GM12878 (cell line): ENCODE measurements at regions not wholly inside any gene's neighbourhood (a gene's known extent, or its start where the extent isn't known, plus 50 kb on each side); places are given as distances from the start of the nearest gene placed in this dataset.

Experiments
- ATAC-seq: fragments of 200-7000 bp; cut with Tn5 transposase; 3 replicates; pipeline ENCODE4 v1.9.1; 2020; ENCODE audit warnings: mild to moderate bottlenecking, moderate library complexity
- BruUV-seq: library from RNA; stranded (reverse); fragments of 400-500 nt; replicated peaks from 2 replicates; lab custom pipeline; 2021; lab: Mats Ljungman, UMichigan
- CTCF ChIA-PET: fragments of 300-600 bp; sonication (Branson Sonifier 250); formaldehyde crosslinking; extraction: SDS; loops from one replicate; lab custom pipeline; 2021; ENCODE audit warnings: inconsistent platforms; lab: Yijun Ruan, JAX
- POLR2A ChIA-PET: fragments of 350-600 bp; formaldehyde crosslinking; extraction: SDS; loops from one replicate; lab custom pipeline; 2021; ENCODE audit warnings: inconsistent platforms; lab: Charles Lee
- RAD21 ChIA-PET: fragments of 300-600 bp; sonication (Branson Sonifier 250); formaldehyde crosslinking; loops from one replicate; lab custom pipeline; 2023; ENCODE audit warnings: antibody characterized with exemption; ENCODE audit not compliant: unreplicated experiment; lab: Charles Lee
- SMC1A ChIA-PET: fragments of 300-600 bp; sonication (Branson Sonifier 250); formaldehyde crosslinking; loops from one replicate; lab custom pipeline; 2023; ENCODE audit not compliant: unreplicated experiment, uncharacterized antibody; lab: Charles Lee
- DNase-seq: peaks from one replicate; pipeline ENCODE4 v3.0.0-alpha.2; 2011; ENCODE audit warnings: low read depth, low spot score
- FAIRE-seq: peaks from 3 replicates; lab custom pipeline; 2011; peaks lifted over from hg19 to GRCh38; lab: Jason Lieb, UNC
- H2AFZ ChIP-seq: 2 replicates; pipeline ENCODE4 v1.6.0; 2011; ENCODE audit warnings: low read depth, low read length, control low read depth; ENCODE audit not compliant: control insufficient read depth
- H3K27ac ChIP-seq: 2 replicates; pipeline ENCODE4 v1.5.1; 2011; ENCODE audit warnings: control low read depth; ENCODE audit not compliant: control insufficient read depth, insufficient read depth
- H3K27me3 ChIP-seq, 2 experiments: replicated peaks in 1 of 2; 2 replicates each; pipeline versions ENCODE4 v1.6.0 to v1.6.1; 2011; ENCODE audit warnings: low read length in 1 of 2; ENCODE audit not compliant: control insufficient read depth in 2 of 2, insufficient read depth in 2 of 2
- H3K36me3 ChIP-seq, 2 experiments: 2 replicates each; pipeline ENCODE4 v1.5.1; 2011; ENCODE audit warnings: low read length in 1 of 2; ENCODE audit not compliant: control insufficient read depth in 2 of 2, insufficient read depth in 2 of 2
- H3K4me1 ChIP-seq: 2 replicates; pipeline ENCODE4 v1.6.1; 2011; ENCODE audit warnings: mild to moderate bottlenecking, low read length, moderate library complexity, mixed read lengths; ENCODE audit not compliant: control insufficient read depth, insufficient read depth
- H3K4me2 ChIP-seq: 2 replicates; pipeline ENCODE4 v1.6.0; 2011; ENCODE audit warnings: control low read depth; ENCODE audit not compliant: control insufficient read depth, insufficient read depth
- H3K4me3 ChIP-seq: fragments of 200-600 bp; sonication (generic); 2 replicates; pipeline ENCODE4 v1.5.1; 2016
- H3K79me2 ChIP-seq: 2 replicates; pipeline ENCODE4 v1.6.0; 2011; ENCODE audit warnings: low read length; ENCODE audit not compliant: control insufficient read depth, insufficient read depth
- H3K9ac ChIP-seq: 2 replicates; pipeline ENCODE4 v1.8.0; 2011; ENCODE audit warnings: low read length, control low read depth, mixed read lengths; ENCODE audit not compliant: control insufficient read depth, insufficient read depth
- H3K9me3 ChIP-seq: replicated peaks from 3 replicates; pipeline ENCODE4 v1.5.1; 2011; ENCODE audit warnings: mild to moderate bottlenecking, low read length; ENCODE audit not compliant: control insufficient read depth, insufficient read depth
- H4K20me1 ChIP-seq: 2 replicates; pipeline ENCODE4 v1.6.0; 2011; ENCODE audit not compliant: control insufficient read depth, insufficient read depth
- CEBPB ChIP-seq, 2 experiments: fragments of 150-350 bp in 1 of 2; IDR thresholded peaks; 2 replicates each; pipeline ENCODE4 v1.6.1; 2012 to 2014; ENCODE audit warnings: low read depth in 2 of 2, low read length in 2 of 2, borderline replicate concordance in 1 of 2, inconsistent platforms in 1 of 2
- FOXK2 ChIP-seq: fragments of 450-650 bp; IDR thresholded peaks from 2 replicates; pipeline ENCODE4 v1.6.1; 2017; ENCODE audit warnings: mild to moderate bottlenecking, moderate library complexity
- HDAC2 ChIP-seq: fragments of 200-600 bp; sonication (generic); IDR thresholded peaks from 2 replicates; pipeline ENCODE4 v1.6.1; 2017
- IKZF1 ChIP-seq: fragments of 450-650 bp; conservative IDR thresholded peaks from 2 replicates; pipeline ENCODE4 v1.6.1; 2017; ENCODE audit warnings: antibody characterized with exemption, mild to moderate bottlenecking
- IRF4 ChIP-seq: IDR thresholded peaks from 2 replicates; pipeline ENCODE4 v1.6.1; 2011; ENCODE audit warnings: low read depth, low read length
- NR2C1 ChIP-seq: fragments of 450-650 bp; IDR thresholded peaks from 2 replicates; pipeline ENCODE4 v1.6.1; 2017; ENCODE audit warnings: antibody characterized with exemption, mild to moderate bottlenecking, moderate library complexity
- SP1 ChIP-seq: IDR thresholded peaks from one replicate; pipeline ENCODE4 v1.6.1; 2011; ENCODE audit warnings: low read depth, low read length
- TARDBP ChIP-seq: IDR thresholded peaks from 2 replicates; pipeline ENCODE4 v1.6.1; 2016; ENCODE audit warnings: borderline replicate concordance
- WGBS: methylation state at CpG from one replicate; pipeline ENCODE4 v1.1.6; 2016; ENCODE audit warnings: low lambda C conversion rate; ENCODE audit not compliant: insufficient replicate concordance, insufficient coverage; ENCODE audit errors: missing lambda C conversion rate; 5-methylcytosine and 5-hydroxymethylcytosine counted together
- in situ Hi-C: fragments of 300-500 bp; cut with MboI; formaldehyde crosslinking; loops from 9 replicates; pipeline ENCODE4 v1.14.3; 2018; ENCODE audit warnings: mixed read lengths
- intact Hi-C: fragments of 100-400 bp; cut with micrococcal nuclease; formaldehyde crosslinking; loops from one replicate; pipeline ENCODE4 v1.14.2; 2022; ENCODE audit not compliant: unreplicated experiment
- TF ChIP-seq, protein P1 (sequence below), 3 experiments: IDR thresholded peaks in 2 of 3; conservative IDR thresholded peaks in 1 of 3; 2 replicates each; pipeline ENCODE4 v1.5.1; 2011; ENCODE audit warnings: low read depth in 3 of 3, low read length in 3 of 3, mild to moderate bottlenecking in 3 of 3, control low read depth in 2 of 3, moderate library complexity in 2 of 3, inconsistent platforms in 1 of 3, mixed read lengths in 1 of 3; ENCODE audit not compliant: control insufficient read depth in 2 of 3, insufficient read depth in 1 of 3; ENCODE audit errors: extremely low read depth in 1 of 3
- TF ChIP-seq, protein P2 (sequence below): fragments of 450-650 bp; IDR thresholded peaks from 2 replicates; pipeline ENCODE4 v1.6.1; 2017; ENCODE audit warnings: mild to moderate bottlenecking, moderate library complexity

DNA sequence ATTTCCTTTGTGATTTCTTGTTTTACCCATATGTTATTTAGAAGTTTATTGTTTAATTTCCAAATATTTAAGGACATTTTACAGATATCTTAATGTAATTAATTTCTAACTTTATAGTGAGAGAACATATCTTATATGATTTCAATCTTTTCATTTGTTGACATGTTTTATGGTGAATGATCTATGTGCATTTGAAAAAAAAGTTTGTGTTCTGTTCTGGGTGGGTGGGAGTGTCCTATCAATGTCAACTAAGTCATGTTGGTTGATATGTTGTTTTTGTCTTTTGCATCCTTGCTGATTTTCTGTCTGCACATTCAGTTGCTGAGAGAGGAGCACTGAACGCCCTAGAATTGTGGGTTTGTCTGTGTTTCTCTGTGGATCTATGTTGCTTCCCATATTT is 50.3 kb upstream of the CBFA2T3 start:
- SMC1A ChIA-PET, result interaction anchor here (1.1 to 2.6 kb wide), 5 partner anchors 8 to 70 kb away, joined by 3 to 6 read pairs (median 4); no protein-coding TSS in a partner anchor
- Histone ChIP-seq H3K79me2 (no peaks in the 10 kb centered on the region), H2AFZ (no peak overlapping the region), H3K9me3 (peaks cover 5% of the 10 kb centered on the region), H3K4me3 (no peak overlapping the region), H3K4me2 (no peak overlapping the region), H3K4me1 (peaks cover 13% of the 10 kb centered on the region), H3K36me3 (no peaks in the 10 kb centered on the region), H3K27me3 (no peaks in the 10 kb centered on the region), H3K27ac (no peak overlapping the region), H3K9ac (no peak overlapping the region), H4K20me1 (no peaks in the 10 kb centered on the region)
- FAIRE-seq (no peak), DNase-seq (no peak), ATAC-seq (no peak)
- CTCF ChIA-PET, result no interaction called here
- 38% methylated on average over 1 of the region's 1 CpG for WGBS
- intact Hi-C loops, result no loop called here
- TF ChIP-seq, protein P1, sequence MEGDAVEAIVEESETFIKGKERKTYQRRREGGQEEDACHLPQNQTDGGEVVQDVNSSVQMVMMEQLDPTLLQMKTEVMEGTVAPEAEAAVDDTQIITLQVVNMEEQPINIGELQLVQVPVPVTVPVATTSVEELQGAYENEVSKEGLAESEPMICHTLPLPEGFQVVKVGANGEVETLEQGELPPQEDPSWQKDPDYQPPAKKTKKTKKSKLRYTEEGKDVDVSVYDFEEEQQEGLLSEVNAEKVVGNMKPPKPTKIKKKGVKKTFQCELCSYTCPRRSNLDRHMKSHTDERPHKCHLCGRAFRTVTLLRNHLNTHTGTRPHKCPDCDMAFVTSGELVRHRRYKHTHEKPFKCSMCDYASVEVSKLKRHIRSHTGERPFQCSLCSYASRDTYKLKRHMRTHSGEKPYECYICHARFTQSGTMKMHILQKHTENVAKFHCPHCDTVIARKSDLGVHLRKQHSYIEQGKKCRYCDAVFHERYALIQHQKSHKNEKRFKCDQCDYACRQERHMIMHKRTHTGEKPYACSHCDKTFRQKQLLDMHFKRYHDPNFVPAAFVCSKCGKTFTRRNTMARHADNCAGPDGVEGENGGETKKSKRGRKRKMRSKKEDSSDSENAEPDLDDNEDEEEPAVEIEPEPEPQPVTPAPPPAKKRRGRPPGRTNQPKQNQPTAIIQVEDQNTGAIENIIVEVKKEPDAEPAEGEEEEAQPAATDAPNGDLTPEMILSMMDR (IDR thresholded peaks at IDR 0.05 in 2 of 3, conservative IDR thresholded peaks at IDR 0.05 in 1 of 3; ENCODE audit: control insufficient read depth in 2 of 3, extremely low read depth in 1 of 3, insufficient read depth in 1 of 3, low read depth in 3 of 3, low read length in 3 of 3), result no peak
- no peak for TF ChIP-seq TARDBP
- no peak for TF ChIP-seq IRF4
- TF ChIP-seq, protein P2, sequence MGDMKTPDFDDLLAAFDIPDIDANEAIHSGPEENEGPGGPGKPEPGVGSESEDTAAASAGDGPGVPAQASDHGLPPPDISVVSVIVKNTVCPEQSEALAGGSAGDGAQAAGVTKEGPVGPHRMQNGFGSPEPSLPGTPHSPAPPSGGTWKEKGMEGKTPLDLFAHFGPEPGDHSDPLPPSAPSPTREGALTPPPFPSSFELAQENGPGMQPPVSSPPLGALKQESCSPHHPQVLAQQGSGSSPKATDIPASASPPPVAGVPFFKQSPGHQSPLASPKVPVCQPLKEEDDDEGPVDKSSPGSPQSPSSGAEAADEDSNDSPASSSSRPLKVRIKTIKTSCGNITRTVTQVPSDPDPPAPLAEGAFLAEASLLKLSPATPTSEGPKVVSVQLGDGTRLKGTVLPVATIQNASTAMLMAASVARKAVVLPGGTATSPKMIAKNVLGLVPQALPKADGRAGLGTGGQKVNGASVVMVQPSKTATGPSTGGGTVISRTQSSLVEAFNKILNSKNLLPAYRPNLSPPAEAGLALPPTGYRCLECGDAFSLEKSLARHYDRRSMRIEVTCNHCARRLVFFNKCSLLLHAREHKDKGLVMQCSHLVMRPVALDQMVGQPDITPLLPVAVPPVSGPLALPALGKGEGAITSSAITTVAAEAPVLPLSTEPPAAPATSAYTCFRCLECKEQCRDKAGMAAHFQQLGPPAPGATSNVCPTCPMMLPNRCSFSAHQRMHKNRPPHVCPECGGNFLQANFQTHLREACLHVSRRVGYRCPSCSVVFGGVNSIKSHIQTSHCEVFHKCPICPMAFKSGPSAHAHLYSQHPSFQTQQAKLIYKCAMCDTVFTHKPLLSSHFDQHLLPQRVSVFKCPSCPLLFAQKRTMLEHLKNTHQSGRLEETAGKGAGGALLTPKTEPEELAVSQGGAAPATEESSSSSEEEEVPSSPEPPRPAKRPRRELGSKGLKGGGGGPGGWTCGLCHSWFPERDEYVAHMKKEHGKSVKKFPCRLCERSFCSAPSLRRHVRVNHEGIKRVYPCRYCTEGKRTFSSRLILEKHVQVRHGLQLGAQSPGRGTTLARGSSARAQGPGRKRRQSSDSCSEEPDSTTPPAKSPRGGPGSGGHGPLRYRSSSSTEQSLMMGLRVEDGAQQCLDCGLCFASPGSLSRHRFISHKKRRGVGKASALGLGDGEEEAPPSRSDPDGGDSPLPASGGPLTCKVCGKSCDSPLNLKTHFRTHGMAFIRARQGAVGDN, result no peak
- TF ChIP-seq SP1, result no peak
- TF ChIP-seq CEBPB (IDR thresholded peaks at IDR 0.05; ENCODE audit: borderline replicate concordance in 1 of 2, low read depth in 2 of 2, low read length in 2 of 2), result no peak
- no peak for TF ChIP-seq HDAC2
- TF ChIP-seq IKZF1, result no peak
- TF ChIP-seq NR2C1, result no peak
- TF ChIP-seq FOXK2, result no peak
- in situ Hi-C loops, result no loop called here
- RAD21 ChIA-PET, result interaction anchor here (1.4 kb wide), 1 partner anchor 49 kb away, joined by 4 read pairs; no protein-coding TSS in a partner anchor
- BruUV-seq, result no TSS peak
- POLR2A ChIA-PET, result interaction anchor here (1.3 kb wide), 1 partner anchor 88 kb away, joined by 3 read pairs; no protein-coding TSS in a partner anchor
